GM18517 (cell line): ENCODE measurements at regions not wholly inside any gene's neighbourhood (a gene's known extent, or its start where the extent isn't known, plus 50 kb on each side); places are given as distances from the start of the nearest gene placed in this dataset.
"Not testable (repeated sequence)": the region's sequence is repeated elsewhere in the genome, so short reads cannot be mapped to it uniquely, and the experiment has no call there.

ENCODE experiments used
- ATAC-seq: cut with Tn5 transposase; IDR thresholded peaks from one replicate; pipeline ENCODE4 v1.9.1; 2021; ENCODE audit warnings: mild to moderate bottlenecking, moderate library complexity; ENCODE audit not compliant: unreplicated experiment

DNA sequence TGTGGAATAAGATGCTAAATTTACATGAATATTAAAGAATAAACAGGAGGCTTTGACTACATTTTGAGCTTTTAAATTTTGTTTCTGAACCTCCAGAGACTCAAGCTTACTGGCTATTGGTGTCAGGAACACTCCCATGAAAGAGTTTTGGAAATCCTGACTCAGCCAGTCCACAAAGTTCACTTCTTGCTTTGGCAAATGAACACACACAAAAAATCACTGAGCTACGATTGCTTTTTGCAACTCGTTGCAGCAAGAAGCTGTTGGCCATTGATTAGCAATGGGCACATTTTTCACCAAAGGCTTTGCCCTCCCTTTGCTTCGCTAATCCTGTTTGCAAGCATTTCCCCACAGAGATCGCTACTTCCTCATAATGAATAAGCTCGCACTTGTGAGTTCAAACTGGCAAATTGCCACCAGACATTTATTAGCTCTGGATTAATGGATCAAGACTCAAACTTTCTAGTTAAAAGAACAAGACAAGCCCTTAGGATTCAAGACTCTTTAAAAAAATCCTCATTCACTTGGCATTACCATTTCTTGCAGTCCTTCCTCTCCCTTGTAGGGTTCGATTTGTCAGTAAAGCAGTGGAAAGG is 343.2 kb upstream of the ONECUT1 start:
- ATAC-seq, result no peak

DNA sequence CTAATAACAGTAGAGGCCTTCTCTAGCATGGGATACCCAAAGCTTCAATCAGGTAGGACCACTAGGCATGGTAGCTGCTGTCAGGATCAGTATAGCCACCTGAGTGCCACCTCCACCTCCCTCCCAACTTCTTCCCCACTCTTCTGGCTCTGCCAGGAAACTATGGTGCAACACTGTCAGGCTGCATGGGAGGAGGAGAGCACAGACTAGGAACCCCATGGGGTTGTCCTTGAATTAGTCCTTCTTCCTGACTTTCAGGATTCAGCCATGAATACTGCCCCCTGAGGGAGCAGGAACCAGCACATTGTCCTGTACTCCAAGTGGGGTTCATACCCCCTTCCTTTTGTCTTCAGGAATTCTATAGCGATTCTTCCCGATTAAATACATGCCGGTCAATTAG is 340.8 kb upstream of the ONECUT1 start:
- no peak for ATAC-seq

DNA sequence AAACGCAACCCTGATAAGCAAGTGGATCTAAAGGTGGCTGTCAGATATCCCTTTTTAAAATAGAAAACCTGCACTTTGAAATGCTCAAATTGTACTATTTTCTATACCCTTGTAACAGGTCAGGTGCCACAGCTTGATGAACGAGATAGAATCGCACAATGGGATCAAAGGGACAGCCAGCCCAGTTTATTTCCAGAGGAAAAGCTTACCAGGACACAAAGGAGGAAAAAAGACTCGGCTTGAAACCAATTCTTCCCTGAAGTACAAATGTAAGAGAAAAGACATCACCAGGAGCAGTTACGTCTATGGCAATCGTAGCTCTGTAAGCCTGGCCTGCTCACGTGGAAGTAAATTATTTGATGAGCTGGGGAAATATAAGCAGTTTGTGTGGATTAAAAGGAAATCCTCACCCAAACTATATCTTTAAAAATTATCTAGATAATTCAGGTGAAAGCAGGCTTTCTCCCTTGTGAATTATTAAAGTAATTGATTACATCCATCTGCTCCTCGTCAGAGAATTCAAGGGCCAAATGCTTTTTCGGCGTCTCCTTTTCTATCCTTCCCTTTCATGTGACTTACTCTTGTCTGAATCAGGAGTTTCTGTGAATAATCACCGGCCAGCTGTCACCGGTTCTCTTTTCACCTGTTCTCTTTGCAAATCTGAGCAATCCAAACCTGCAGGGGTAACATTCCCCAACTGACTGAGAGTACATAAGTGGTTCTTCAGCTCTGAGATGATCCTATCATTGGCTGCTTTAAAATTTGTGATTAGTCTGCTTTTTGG is 339.2 kb upstream of the ONECUT1 start:
- ATAC-seq, result no peak

DNA sequence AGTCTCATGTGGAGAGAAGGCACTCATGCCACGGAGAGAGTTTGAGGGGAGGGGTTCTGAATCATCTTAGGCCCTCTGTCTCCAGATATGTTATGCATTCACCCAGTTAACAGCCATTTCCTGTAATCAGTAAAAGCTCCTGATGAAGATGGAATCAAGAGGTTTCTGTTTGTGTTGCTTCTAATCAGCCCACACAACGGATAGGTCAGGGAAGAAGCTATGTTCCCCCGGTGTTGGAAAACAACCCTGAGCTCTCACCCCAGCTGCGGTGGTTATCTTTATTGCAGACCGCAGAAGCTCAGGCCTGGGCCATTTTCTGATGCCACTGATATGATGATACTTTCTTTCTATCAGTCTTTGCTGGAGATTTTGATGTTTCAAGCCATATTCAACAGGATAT is 338.5 kb upstream of the ONECUT1 start:
- no peak for ATAC-seq

DNA sequence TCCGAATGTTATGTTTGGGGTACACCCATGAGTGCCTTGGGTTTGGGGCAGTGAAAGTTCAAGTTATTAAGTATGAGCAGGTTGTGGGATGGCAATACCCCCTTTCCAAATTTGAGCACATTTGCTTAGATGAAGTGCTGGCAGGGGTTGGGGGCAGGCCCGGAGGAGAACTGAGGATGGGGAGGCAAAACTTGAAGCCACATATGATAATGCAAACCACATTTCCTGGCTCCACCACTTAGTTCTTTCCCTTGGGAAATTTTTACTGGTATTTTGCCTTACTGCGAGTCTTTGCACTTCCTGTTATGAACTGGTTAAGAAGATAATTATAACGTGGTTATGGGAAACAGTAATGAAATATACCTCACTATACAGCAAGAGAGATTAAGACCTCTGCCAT is 336.0 kb upstream of the ONECUT1 start:
- ATAC-seq, result no peak

DNA sequence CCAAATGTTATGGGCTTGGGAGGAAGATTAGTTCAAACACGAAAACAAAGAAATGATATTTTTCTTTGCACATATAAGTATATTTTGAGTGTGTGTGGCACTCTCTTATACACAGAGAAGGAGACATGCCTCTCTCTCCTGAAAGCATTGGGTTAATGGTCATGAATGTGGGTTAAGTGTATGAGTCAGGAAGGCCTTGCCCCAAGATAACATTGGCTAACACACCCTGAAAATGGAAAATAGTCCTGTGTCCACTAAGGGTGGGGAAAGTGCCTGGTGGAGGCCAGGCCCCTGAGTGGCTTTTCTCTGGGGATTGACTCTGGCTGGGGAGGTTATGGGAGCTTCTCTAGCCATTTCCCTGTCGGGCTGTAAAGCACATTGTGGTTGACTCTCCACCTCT is 332.7 kb upstream of the ONECUT1 start:
- no peak for ATAC-seq

DNA sequence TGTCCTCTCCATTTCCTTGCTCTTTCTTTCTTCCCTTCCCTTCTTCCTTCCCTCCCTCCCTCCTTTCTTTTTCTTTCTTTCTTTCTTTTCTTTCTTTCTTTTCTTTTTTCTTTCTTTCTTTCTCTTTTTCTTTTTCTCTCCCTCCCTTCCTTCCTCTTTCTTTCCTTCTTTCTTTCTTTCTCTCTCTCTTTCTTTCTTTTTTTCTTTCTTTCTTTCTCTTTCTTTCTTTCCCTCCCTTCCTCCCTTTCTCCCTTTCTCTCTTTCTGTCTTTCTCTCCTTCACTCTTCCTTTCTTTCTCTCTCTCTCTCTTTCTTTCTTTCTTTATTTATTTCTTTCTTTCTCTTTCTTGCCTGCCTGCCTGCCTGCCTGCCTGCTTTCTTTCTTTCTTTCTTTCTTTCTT is 326.8 kb upstream of the ONECUT1 start:
- not testable (repeated sequence) for ATAC-seq

DNA sequence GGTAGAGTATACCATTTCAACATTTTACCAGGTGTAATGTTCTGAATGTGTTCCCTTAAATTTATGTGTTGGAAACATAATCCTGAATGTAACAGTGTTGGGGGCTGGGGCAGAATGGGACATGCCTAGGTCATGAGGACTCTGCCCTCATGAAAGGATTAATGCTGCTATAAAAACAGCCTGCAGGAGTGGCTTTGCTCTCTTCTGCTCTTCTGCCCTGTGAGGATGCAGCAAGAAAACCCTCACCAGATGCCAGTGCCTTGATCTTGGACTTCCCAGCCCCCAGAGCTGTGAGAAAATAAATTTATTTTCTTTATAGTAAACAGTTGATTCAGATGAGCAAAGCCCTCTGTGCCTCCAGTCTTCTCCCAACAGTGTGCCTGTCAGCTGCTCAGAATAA is 326.0 kb upstream of the ONECUT1 start:
- ATAC-seq, result no peak

DNA sequence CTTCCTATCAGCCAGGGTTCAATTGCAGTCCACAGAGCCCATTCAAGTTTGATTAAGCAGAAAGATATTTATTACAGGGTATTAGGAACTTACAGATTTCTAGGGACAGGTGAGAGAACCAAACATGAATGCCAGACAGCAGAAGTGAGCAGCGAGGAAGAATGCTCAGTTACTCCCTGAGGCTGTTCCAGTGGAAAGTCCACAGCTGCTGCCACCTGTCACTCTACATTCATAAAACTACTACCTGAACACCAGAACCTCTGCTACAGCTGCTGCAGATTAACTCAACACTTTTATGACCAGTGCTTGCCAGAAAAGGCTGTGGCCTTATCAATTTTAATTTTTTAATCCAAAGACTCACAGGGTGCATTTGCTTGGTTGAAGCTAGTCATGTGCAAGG is 325.4 kb upstream of the ONECUT1 start:
- ATAC-seq, result no peak

DNA sequence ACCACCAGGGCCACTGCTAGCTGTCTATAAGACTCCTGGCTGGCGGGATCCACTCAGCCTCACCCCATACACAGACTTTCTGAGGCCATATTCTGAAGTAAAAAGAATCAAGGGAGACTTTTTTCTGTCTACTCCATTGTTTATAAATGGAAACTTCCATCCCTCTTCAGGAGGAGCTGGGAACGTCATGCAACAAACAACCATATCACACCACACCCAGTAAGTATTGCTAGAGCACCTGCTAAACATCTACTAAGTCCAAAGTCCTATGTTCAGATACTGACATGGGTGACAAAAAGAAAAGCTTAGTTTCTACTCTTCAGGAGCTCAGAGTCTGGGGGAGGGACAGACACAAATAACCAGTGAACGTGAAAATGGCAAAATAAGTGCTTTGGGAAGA is 324.8 kb upstream of the ONECUT1 start:
- no peak for ATAC-seq

DNA sequence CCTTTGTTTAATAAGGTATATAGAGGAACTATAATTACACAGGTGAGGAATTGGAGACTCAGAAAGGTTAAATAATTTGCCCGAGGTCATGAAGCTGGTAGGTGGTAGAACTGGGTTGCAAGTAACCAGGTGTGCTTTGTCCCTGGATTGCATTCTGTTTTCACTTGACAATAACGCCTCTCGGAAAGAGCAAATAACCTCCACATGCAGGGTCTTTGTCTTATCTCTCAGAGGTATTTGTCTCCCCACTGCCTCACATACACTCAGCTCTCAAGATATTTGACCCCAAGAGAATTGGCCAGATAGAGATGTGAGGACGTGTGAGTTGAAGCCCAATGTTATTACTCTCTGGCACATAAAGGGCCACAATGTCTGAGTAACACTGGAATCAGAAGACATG is 320.9 kb upstream of the ONECUT1 start:
- no peak for ATAC-seq

DNA sequence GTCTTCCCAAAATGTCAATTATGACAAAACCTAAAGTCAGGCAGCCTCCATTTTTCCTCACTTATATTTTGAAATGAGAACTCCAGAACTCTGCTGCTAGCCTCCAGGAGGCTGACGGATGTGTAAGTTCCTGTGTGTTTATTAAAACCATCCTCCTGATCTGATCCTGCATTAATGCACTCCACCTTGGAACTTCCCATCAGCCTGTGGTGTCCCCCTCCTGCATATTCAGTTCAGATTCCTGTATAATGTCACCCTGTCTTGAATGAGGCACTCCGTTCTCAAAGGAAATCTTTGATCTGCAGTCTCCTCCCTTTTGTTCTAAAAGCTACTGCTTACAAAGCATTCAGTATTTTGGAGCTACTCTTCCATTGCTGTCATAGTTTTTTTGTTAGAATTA is 318.2 kb upstream of the ONECUT1 start:
- no peak for ATAC-seq

DNA sequence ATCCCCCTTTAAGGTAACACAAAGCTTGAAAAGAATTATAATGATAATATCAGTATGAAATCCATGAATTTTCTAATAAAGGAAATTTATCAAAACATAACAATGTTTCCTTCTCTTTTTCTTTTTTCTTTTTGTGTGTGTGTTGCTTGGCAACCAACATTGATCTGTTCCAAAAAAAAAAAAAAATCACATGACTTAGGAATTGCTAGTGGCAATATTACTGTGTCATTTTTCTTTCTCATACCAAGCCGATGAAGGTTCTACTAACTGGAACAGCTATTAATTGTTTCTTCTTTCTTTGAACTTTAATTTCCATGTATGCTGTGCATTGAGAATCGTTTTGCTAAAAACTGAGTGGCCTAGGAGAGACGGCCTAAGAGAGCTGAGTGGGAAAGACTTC is 317.7 kb upstream of the ONECUT1 start:
- ATAC-seq, result no peak

DNA sequence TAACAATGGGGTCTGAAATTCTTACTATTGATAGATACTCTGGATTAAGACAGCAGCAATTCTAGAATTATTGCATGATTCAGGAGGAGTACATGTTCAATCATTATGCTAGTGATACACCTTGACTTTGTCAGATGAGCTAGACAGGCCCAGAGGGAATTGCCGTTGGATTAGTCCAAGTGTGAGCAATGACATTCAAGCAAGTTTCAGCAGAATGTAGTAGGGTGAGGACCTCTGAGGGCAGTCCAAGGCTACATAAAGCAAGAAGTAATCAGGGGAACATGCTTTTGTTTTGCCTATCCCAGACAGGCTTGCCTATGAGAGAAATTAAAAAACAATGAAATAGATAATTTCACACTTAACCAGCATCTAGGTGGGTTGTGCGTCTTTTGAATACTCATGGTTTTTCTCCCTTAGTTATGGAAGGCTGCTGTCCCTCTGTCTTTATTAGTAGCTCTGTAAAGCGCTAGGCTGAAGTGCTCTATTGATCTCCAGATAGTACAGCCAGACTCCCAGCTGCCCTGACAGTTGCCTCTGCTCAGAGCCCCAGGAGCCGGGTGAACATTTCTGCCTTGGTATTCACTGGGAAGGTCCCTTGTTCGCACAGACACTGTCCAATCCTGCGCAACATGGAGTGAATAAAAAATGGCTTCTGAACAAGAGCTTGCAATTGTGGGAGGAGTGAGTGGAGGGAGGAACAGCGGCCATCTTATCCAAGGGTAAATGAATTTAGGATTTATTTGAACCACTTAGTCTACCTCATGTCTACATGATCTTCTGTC is 316.6 kb upstream of the ONECUT1 start:
- ATAC-seq, result no peak

DNA sequence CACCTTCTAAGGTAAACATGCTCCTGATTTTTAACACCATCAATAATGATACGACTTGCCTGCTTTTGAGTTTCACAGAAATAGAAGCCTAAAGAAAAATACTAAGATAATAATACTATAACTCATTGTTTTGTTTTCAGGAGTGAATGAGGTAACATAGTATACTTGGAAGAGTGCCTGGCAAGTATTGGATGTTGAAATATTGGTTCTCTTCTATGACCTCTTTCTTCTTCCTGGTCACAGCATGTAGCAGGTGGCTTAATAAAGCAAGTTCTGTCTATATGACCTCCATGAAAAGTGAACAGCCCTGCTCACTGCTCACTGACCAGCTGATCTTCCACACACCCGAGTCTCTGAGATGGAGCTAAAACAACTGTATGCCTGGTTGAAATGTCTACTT is 312.3 kb upstream of the ONECUT1 start:
- ATAC-seq, result no peak

DNA sequence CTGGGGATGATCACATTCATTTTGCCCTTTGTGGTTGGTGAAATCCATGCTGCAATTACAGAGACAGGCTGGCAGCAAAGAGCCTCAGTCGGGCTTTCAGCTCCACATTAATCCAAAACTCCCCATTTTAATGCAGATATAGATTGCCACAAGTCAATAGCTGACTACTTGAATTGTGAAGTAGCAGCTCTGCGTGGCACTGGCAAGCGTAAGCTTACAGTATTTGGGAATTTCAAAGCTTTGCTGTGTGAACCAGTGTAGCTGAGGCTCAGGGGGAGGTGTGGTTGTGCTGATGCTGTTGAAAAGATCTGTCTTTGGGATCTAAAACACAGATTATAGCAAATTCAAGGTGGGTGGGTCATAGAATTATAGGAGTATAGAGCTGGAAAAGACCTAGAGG is 290.3 kb upstream of the ONECUT1 start:
- ATAC-seq, result no peak

DNA sequence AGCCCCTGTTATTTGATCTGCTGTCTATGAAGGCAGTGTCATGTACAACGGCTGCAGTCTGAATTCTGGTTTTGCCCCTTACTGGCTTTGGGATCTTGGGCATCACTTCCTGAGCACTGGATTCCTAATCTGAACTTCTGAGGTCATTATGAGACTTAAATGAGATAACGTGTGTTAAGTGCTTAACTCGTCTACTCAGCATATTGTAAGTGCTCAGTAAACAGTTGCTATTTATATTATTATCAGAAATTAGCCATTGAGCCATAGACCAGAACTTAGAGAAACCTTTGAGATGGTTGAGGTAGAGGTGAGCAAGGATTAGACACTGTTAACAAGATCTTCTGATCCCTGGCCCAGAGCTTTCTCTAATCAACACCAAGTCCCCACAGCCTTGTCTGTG is 284.1 kb upstream of the ONECUT1 start:
- no peak for ATAC-seq

DNA sequence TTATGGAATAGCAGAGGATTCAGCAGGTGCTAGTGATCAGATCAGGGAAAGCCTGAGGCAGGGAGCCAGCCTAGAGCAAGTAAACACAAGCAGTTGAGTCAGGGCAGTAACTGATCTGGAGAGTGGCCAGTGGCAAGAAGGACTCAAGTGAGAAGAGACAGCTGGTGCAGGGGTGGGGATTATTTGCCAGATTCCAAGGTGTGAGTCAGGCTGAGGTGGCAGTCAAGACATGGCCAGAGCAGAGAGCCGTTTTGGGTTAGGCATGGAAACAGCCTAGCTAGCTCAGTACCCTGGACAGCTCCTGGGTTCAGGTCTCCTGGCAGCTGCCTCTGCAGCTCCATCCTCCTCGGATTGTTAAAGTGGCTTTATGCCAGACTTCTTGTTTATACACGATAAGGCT is 281.9 kb upstream of the ONECUT1 start:
- no peak for ATAC-seq

DNA sequence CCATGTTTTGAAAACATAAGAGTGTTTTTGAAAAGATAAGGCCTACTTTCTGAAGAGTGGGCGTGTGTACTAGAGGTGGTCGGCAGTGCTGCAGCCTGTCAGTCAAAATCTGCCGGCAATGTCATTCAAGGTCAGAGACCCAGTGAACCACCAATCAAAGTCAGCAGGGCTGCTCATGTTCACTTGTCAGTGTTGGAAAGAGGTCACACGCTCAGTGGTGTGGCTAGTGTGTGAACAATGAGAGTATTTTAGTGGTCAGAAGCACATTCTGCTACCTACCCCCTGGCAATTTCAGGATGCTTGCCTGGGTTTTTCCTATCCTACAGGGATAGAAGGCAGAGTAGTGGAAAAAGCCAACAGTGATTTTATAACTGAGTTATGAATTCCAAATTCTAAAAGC is 278.5 kb upstream of the ONECUT1 start:
- no peak for ATAC-seq

DNA sequence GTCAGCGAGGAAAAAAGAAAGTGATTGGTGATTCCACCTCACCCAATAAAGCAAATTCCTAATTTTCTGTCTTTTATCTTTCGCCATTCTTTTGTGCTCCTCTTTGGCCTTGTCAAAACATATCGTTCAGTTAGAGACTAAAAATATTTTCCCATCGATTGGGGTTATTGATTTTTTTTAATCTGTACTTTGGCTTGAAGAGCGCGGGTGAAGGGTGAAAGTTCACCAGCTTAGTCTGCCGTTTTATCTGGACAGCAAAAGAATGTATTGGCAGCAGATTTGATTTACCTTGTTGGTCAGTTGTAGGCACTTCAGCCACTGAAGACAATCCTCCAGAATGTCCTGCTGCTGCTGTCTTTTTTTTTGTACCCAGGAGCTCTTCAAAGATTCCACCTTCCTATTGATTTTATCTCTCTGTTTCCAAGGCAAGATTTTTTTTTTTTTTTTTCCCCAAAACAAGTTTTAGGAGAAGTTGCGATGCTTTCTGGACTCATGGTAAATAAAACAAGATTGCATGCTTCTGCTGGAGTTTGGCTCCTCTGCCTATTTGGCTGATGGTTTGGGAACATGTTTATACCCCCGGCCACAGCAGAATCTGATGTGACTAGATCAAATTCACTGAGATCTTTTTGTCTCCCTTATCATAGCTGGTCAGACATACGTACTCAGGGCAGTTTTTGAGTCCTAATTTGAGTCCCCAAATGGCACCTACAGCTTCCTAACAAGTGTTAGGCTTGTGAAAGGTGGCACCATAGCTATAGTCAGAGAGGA is 269.3 kb upstream of the ONECUT1 start:
- ATAC-seq, result no peak

DNA sequence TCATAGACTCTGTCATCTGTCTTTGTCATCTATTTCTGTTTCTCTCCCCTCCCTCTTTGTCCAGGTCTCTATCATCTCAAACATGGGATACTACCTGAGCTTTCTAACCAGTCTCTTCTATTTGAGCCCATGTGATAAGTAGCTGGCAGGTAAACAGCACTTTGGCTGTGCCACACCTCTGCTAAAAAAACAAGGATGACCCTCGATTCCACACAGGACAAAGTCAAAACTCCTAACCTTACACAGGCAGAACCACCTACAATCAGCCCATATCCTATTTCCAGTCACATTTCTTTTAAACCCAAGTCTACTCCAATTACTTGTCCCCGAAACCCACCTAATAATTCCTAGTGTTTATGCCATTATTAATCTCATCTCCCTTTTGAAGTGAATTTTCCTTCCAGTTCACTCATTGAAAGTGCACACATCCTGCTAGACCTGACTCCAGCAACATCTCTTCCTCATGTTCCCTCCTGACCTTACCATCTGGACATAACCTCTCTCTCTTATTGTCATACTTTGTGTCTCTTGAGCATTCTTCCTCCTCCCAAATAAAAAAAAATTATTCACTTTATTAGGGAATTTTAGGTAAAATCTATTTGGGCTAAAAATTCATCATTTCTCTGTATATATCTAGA is 256.1 kb upstream of the ONECUT1 start:
- ATAC-seq, result no peak
